Nephron (organoid): ENCODE measurements at regions not wholly inside any gene's neighbourhood (a gene's known extent, or its start where the extent isn't known, plus 50 kb on each side); places are given as distances from the start of the nearest gene placed in this dataset.

Source experiments
- H3K27ac Mint-ChIP-seq, 3 experiments: 2 replicates each; pipeline ENCODE4 v1.8.0; 2020; ENCODE audit warnings: mixed read lengths in 3 of 3, mild to moderate bottlenecking in 2 of 3, moderate library complexity in 1 of 3
- H3K27me3 Mint-ChIP-seq: 2 replicates; pipeline ENCODE4 v1.8.0; 2021; ENCODE audit warnings: low read depth, mild to moderate bottlenecking, moderate library complexity, mixed read lengths
- H3K36me3 Mint-ChIP-seq: 2 replicates; pipeline ENCODE4 v1.8.0; 2020; ENCODE audit warnings: low read depth, mixed read lengths
- H3K4me1 Mint-ChIP-seq: 2 replicates; pipeline ENCODE4 v1.8.0; 2020; ENCODE audit warnings: mixed read lengths
- H3K4me3 Mint-ChIP-seq, 3 experiments: 2 replicates each; pipeline ENCODE4 v1.8.0; 2020; ENCODE audit warnings: mild to moderate bottlenecking in 3 of 3, mixed read lengths in 3 of 3, moderate library complexity in 2 of 3
- H3K9me3 Mint-ChIP-seq: 2 replicates; pipeline ENCODE4 v1.8.0; 2020; ENCODE audit warnings: mixed read lengths
- CTCF ChIP-seq, 3 experiments: fragments of 200-600 bp; sonication (generic); IDR thresholded peaks; one replicate each; pipeline ENCODE4 v1.5.0; 2021; ENCODE audit warnings: antibody characterized with exemption in 3 of 3; ENCODE audit not compliant: unreplicated experiment in 3 of 3

- no peak overlapping the region for H3K4me3 Mint-ChIP-seq
- peaks cover 3% of the 10 kb centered on the region for H3K27me3 Mint-ChIP-seq
- H3K9me3 Mint-ChIP-seq: peaks cover 2% of the 10 kb centered on the region
- TF ChIP-seq CTCF (IDR thresholded peaks at IDR 0.05; ENCODE audit: unreplicated experiment in 3 of 3): no peak
- peaks cover 16% of the 10 kb centered on the region for H3K4me1 Mint-ChIP-seq
- no peak overlapping the region for H3K27ac Mint-ChIP-seq
- H3K36me3 Mint-ChIP-seq: no peaks in the 10 kb centered on the region
These were observed 189.4 kb downstream of the PCDH17 start for GRCh38 chr13:57820924-57821323.

GRCh38 chr13:57823704-57824103, 192.2 kb downstream of the PCDH17 start:
- no peak for TF ChIP-seq CTCF (IDR thresholded peaks at IDR 0.05; ENCODE audit: unreplicated experiment in 3 of 3)

GRCh38 chr13:57824121-57824520, 192.6 kb downstream of the PCDH17 start:
- H3K27me3 Mint-ChIP-seq: peaks cover 3% of the 10 kb centered on the region

More at GRCh38 chr13:57823704-57824103, 192.2 kb downstream of the PCDH17 start:
- no peak overlapping the region for H3K4me3 Mint-ChIP-seq
- H3K27ac Mint-ChIP-seq: no peak overlapping the region
- peaks cover 16% of the 10 kb centered on the region for H3K4me1 Mint-ChIP-seq
- peaks cover 3% of the 10 kb centered on the region for H3K27me3 Mint-ChIP-seq
- no peaks in the 10 kb centered on the region for H3K9me3 Mint-ChIP-seq
- no peaks in the 10 kb centered on the region for H3K36me3 Mint-ChIP-seq

GRCh38 chr13:57825066-57825465, 193.5 kb downstream of the PCDH17 start:
- TF ChIP-seq CTCF (IDR thresholded peaks at IDR 0.05; ENCODE audit: unreplicated experiment in 3 of 3): no peak
- Mint-ChIP-seq H3K4me1 (peaks cover 16% of the 10 kb centered on the region), H3K27me3 (peaks cover 3% of the 10 kb centered on the region), H3K4me3 (no peak overlapping the region), H3K36me3 (no peaks in the 10 kb centered on the region), H3K9me3 (no peaks in the 10 kb centered on the region), H3K27ac (no peak overlapping the region)

More at GRCh38 chr13:57824121-57824520, 192.6 kb downstream of the PCDH17 start:
- H3K4me1 Mint-ChIP-seq: peaks cover 16% of the 10 kb centered on the region
- H3K4me3 Mint-ChIP-seq: no peak overlapping the region
- H3K27ac Mint-ChIP-seq: no peak overlapping the region
- H3K9me3 Mint-ChIP-seq: no peaks in the 10 kb centered on the region
- no peaks in the 10 kb centered on the region for H3K36me3 Mint-ChIP-seq
- no peak for TF ChIP-seq CTCF (IDR thresholded peaks at IDR 0.05; ENCODE audit: unreplicated experiment in 3 of 3)

GRCh38 chr13:57829496-57829895, 198.0 kb downstream of the PCDH17 start:
- Mint-ChIP-seq H3K4me3 (no peak overlapping the region), H3K9me3 (no peaks in the 10 kb centered on the region), H3K4me1 (peaks cover 5% of the 10 kb centered on the region), H3K27ac (no peak overlapping the region), H3K36me3 (no peaks in the 10 kb centered on the region), H3K27me3 (no peaks in the 10 kb centered on the region)
- TF ChIP-seq CTCF (IDR thresholded peaks at IDR 0.05; ENCODE audit: unreplicated experiment in 3 of 3): no peak

GRCh38 chr13:57832187-57832586, 200.6 kb downstream of the PCDH17 start:
- Mint-ChIP-seq H3K4me3 (no peak overlapping the region), H3K27me3 (no peaks in the 10 kb centered on the region), H3K36me3 (no peaks in the 10 kb centered on the region), H3K4me1 (no peaks in the 10 kb centered on the region), H3K27ac (no peak overlapping the region), H3K9me3 (no peaks in the 10 kb centered on the region)
- no peak for TF ChIP-seq CTCF (IDR thresholded peaks at IDR 0.05; ENCODE audit: unreplicated experiment in 3 of 3)
